ENCODE measurements at regions not wholly inside any gene's neighbourhood (a gene's known extent, or its start where the extent isn't known, plus 50 kb on each side); places are given as distances from the start of the nearest gene placed in this dataset.

DNA sequence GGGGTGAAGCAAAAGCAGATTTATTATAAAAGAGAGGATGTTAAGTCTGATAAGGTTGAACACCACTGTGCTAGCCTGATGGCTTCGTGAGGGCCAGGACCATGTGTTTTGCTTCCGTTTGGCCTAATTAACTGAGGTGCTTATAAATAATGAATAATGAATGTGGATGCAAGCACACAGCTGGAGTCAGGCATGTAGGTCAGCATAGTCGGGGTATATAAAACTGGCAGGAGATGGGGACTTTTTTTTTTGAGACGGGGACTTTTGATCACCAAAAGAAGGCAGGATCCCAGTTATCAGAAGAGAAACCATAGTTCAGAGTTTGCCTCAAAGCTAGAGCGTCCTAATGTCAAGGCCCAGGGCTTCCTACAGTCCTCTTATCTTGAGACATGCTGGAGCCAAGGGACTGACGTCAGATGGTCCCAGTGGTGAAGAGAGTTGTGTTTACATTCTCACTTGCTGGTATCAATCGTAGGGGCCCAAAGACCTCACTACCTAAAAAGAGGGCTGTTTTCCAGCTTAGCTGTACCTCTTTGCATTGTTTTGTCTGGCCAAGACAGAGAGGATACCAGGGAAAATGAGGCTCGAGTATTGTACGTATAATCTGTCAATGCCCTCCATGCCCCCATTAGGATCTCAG lies 50.4 kb downstream of the RTL9 start:
- no peak for DNase-seq (ENCODE audit: low read depth, low spot score)

DNA sequence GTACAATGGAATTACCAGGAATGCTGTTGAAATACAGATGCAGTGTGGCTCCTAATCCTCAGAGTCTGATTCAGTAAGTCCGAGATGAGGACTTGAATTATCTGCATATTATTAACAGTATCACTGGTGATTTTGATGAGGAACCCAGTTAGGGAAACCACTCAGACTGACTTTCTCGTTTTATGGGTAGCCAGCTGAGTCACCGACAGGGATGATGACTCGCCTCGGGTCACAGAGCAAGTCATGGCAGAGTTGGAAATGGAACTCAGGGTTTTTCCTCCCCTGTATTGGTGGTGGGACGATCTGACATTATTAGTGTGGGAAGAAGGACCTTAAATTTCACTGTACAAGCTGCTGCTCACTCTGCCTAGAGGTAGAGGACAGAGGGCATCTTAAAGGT lies 51.3 kb downstream of the RTL9 start:
- no peak for DNase-seq (ENCODE audit: low read depth, low spot score)

GRCh38 chrX:110410603-110411002 lies 52.0 kb downstream of the RTL9 start:
- no peak for DNase-seq (ENCODE audit: low read depth, low spot score)

GRCh38 chrX:110412971-110413726 lies 54.5 kb downstream of the RTL9 start:
- DNase-seq (ENCODE audit: low read depth, low spot score), result peak; percentile 43

DNA sequence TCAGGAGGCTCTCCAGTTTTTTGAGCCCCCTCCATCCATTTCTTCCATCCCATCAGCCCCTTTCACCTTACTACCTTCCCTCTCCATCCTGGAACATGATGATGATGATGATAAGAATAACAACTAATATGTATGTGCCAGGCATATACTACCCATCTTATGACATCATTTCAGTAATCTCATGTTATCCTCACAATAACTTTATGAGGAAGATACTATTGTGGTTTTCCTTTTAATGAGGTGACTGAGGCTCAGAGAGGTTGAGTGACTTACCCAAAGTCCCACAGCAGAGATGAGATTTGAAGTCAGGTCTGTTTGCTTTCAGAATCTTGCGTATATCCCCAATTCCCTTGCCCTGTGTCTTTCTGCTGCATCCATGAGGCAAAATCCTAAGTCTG lies 55.1 kb downstream of the RTL9 start:
- DNase-seq (ENCODE audit: low read depth, low spot score), result no peak

- DNase-seq (ENCODE audit: low read depth, low spot score), result no peak
Measured at GRCh38 chrX:110414273-110414672, 55.6 kb downstream of the RTL9 start.

DNA sequence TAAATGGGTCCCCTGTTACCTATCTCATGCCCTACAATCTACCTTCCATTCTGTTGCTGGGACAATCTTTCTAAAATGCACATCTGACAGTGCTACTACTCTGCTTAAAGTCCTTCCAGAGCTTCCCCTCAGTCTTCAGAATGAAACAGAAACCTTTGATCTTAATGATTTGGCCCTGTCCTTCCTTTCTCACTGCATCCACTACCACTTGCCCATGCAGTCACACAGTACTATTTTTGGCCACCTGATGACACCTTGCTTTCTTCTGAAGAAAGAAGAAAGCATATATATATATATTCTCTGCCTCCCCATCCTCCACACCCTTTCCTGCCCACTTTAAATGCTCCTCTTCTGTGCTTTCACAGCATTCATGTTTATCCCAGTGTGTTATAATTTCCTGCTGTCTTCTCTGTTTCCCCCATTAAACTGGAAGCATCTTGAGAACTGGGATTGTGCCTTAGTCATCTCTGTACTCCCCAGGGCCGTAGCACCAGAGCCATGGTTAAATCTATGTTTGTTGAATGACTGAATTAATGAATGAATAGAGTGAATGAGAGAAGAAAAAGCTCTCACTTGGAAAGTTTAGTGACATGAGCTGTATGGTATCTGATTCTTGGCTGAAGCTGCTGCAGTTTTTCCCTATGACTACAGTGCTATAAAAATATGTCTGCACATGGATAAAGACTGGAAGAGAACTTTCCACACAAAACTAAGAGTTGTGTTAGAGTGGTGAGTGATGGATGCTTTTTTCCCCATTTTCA lies 56.2 kb downstream of the RTL9 start:
- DNase-seq (ENCODE audit: low read depth, low spot score), result no peak

- no peak for DNase-seq (ENCODE audit: low read depth, low spot score)
Measured at GRCh38 chrX:110415440-110416170, 57.0 kb downstream of the RTL9 start.

GRCh38 chrX:110417128-110417527 lies 58.5 kb downstream of the RTL9 start:
- no peak for DNase-seq (ENCODE audit: low read depth, low spot score)

- no peak for DNase-seq (ENCODE audit: low read depth, low spot score)
Measured at GRCh38 chrX:110418316-110419235, 59.9 kb downstream of the RTL9 start.

DNA sequence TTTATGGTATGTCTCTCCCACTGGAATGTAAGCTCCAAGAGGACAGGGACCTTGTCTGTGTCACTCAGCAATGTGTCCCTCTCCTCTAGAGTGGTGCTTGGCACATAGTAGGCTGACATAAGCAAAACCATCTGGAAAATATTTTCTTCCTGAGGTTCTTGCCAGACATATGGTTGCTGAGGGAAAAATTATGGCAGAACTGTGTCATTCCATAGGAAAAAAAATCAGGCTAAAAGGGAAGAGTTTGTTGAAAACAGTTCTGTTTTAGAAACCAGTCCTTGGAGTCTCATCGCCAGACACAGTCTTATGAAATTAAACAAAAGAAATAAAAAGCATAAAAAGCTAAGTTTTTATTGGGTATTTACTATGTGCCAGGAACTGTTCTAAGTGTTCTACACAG lies 60.9 kb downstream of the RTL9 start:
- DNase-seq (ENCODE audit: low read depth, low spot score), result no peak

DNA sequence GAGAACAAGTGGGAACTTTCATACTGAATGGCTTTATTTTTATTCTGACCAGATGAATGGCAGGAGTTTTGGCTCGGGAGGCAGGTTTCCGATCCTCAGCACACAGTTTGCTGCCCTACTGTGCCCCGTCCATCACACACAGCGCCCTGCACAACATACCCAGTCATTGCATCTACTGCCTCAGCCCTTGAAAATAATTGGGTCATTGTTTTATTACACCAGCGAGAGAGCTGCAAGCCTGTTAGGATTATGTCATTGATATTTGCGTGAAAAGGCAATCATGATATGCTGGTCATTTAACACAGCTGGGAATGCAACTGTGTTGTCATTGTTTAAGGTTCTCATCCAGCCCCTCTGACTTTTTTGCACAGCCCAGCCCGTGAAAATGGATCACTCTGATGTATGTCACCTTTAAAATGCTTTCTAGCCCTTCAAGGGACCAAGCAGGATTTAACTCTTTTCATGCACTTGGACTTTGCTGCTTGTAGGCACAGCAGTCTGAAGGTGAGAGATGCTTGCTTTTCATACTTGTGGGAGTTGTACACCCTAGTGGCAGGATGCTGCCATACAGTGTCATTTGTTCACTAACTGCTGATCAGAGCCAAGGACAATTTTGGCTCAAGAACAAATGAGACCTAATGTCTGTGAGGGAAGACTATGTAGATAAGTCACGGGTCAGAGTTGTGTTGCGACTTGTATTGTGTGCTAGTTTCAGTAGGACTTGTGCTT lies 62.3 kb downstream of the RTL9 start:
- DNase-seq (ENCODE audit: low read depth, low spot score), result no peak

DNA sequence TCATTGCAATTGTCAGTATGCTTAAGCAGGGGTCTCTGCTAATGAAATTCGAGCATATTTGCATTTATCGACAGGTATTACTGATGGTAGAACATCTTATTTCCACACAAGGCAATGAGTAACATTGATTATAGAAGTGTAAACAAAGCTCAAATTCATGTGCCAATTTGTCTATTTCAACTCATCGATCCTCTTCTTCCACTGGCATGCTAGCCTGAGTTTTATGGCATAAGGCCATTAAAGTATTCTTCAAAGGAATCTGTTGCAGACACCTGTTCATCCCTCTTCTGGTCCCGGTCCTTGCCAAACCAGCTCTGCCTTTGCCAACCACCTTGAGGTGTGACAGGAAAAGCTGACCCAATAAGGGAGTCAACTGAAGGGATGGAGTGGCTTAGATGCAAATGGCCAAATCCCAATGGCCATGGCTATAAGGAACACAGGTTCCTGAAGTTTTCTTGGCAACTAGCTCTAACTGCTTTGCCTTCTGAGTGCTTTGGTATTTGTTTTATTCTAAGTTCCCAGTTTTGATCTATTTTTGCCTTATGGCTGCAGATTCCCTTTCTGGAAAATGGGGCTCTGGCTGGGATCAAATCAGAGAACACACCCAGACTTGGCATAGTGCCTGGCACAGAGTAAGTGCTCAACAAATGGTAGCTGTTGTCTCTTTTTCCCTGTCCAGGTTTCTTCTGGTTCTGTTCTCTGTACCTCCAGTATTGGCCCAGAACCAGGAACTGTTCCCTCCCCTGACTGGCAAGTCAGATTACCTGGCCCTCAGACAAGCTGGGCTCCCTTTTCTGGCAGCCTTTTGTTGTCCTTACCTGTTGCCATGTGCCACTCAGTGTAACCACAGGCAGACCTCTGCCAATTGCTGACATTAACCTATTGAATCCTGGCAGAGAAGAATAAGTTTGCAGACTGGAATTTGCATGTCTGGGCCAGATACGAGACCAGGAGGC lies 63.1 kb downstream of the RTL9 start:
- no peak for DNase-seq (ENCODE audit: low read depth, low spot score)

GRCh38 chrX:110425222-110426154 lies 66.8 kb downstream of the RTL9 start:
- no peak for DNase-seq (ENCODE audit: low read depth, low spot score)

DNA sequence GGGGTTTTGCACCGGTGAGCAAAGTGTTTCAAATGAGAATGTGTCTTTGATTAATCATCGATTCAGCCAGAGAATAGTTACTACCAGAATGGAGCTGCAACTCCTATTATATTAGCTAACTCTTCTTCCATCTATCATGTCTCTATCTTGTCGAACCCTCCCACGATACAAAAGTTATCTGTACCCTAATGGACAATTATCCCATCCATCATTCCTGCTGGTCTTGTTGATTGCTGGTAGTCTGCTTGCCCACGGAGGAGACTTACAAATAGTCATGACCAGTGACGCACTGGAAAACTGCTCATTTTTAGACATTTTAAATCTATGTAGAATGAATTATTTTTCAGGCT lies 67.5 kb downstream of the RTL9 start:
- no peak for DNase-seq (ENCODE audit: low read depth, low spot score)

DNA sequence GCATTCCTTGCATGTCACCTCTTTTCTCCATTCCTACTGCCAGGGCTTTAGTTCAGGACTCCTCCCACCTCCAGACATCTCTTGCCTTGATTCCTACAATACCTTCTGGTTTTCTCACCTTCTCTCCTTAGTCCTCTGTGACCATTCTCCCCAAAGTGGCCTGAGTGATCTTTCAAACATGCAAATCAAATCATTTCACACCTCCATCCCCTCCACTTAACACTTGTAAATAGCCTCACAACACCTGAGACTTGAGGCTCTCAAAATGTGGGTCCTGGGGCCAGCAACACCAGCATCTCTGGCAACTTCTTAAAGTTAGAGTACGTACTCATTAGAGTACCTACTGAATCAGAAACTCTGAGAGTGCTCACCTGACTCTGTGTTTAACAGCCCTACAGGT lies 68.4 kb downstream of the RTL9 start:
- DNase-seq (ENCODE audit: low read depth, low spot score), result no peak

DNA sequence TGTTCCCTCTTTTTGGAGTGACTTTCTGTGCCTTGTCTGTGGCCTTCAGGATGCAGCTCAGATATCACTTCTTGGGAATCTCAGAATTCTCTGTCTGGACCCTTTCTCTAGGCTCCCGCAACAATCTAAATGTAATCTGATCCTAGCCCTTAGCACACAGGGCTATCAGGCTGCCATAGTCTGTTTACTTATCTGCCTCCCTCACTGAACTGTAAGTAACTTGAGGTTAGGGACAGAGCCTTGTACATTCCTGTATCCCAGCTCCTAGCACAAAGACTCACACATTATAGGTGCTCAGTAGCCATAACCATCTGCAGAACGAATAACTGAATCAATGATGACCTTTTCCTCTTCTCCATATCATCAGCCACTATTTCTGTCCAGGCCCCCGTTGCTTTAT lies 69.5 kb downstream of the RTL9 start:
- no peak for DNase-seq (ENCODE audit: low read depth, low spot score)
